ENCODE measurements at regions not wholly inside any gene's neighbourhood (a gene's known extent, or its start where the extent isn't known, plus 50 kb on each side); places are given as distances from the start of the nearest gene placed in this dataset.
"Not testable (repeated sequence)": the region's sequence is repeated elsewhere in the genome, so short reads cannot be mapped to it uniquely, and the experiment has no call there.

DNA sequence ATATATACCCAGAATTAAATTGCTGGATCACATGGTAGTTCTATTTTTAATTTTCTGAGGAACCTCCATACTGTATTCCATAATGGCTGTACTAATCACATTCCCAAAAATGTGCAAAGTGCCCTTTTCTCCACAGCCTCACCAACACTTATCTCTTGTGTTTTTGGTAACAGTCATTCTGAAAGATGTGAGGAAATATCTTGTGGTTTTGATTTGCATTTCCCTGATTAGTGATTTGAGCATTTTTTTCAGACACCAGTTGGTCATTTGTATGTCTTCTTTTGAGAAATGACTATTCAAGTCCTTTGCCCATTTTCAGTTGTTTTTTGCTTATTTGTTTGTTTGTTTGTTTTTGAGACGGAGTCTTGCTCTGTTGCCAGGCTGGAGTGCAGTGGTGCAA lies 98.1 kb upstream of the SIMC1 start:
- TF ChIP-seq, protein P1, sequence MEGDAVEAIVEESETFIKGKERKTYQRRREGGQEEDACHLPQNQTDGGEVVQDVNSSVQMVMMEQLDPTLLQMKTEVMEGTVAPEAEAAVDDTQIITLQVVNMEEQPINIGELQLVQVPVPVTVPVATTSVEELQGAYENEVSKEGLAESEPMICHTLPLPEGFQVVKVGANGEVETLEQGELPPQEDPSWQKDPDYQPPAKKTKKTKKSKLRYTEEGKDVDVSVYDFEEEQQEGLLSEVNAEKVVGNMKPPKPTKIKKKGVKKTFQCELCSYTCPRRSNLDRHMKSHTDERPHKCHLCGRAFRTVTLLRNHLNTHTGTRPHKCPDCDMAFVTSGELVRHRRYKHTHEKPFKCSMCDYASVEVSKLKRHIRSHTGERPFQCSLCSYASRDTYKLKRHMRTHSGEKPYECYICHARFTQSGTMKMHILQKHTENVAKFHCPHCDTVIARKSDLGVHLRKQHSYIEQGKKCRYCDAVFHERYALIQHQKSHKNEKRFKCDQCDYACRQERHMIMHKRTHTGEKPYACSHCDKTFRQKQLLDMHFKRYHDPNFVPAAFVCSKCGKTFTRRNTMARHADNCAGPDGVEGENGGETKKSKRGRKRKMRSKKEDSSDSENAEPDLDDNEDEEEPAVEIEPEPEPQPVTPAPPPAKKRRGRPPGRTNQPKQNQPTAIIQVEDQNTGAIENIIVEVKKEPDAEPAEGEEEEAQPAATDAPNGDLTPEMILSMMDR (IDR thresholded peaks at IDR 0.05; ENCODE audit: insufficient read depth, low read depth, low read length): not testable (repeated sequence)
- TF ChIP-seq EZH2 (IDR thresholded peaks at IDR 0.05; ENCODE audit: insufficient read depth, low read length): not testable (repeated sequence)
